Sigmoid colon (tissue), 6 donors: ENCODE measurements at regions not wholly inside any gene's neighbourhood (a gene's known extent, or its start where the extent isn't known, plus 50 kb on each side); places are given as distances from the start of the nearest gene placed in this dataset.

Experiments
- DNase-seq: peaks from one replicate; pipeline ENCODE4 v3.0.0-alpha.2; 2019
- H3K27ac ChIP-seq, 4 donors: fragments of 200-600 bp; sonication (generic); one replicate each; pipeline ENCODE4 v1.5.1; 2016 to 2019; ENCODE audit warnings: mild to moderate bottlenecking in 1 of 4
- H3K27me3 ChIP-seq, 3 donors: fragments of 200-600 bp; sonication (generic); one replicate each; pipeline ENCODE4 v1.5.1; 2019; ENCODE audit warnings: mild to moderate bottlenecking in 1 of 3
- H3K36me3 ChIP-seq, 4 donors: fragments of 200-600 bp; sonication (generic); one replicate each; pipeline ENCODE4 v1.5.1; 2016 to 2019
- H3K4me1 ChIP-seq, 4 donors: fragments of 200-600 bp; sonication (generic); one replicate each; pipeline ENCODE4 v1.5.1; 2017 to 2019
- H3K4me3 ChIP-seq, 4 donors: fragments of 200-600 bp; sonication (generic); one replicate each; pipeline ENCODE4 v1.5.1; 2017 to 2019; ENCODE audit warnings: mild to moderate bottlenecking in 2 of 4, moderate library complexity in 1 of 4
- H3K9me3 ChIP-seq, 4 donors: fragments of 200-600 bp in 3 of 4; sonication (generic) in 3 of 4; one replicate each; pipeline versions ENCODE4 v1.5.1 to v1.6.1; 2013 to 2019
- EP300 ChIP-seq, 4 donors: sonication (generic); formaldehyde crosslinking; IDR thresholded peaks; one replicate each; pipeline ENCODE4 v1.6.1; 2017; ENCODE audit warnings: antibody characterized with exemption in 4 of 4
- POLR2A ChIP-seq, 2 donors: fragments of 450-650 bp; IDR thresholded peaks; one replicate each; pipeline ENCODE4 v1.6.1; 2016; ENCODE audit warnings: antibody characterized with exemption in 2 of 2, mild to moderate bottlenecking in 2 of 2, moderate library complexity in 2 of 2
- POLR2AphosphoS5 ChIP-seq, 4 donors: sonication (generic); formaldehyde crosslinking; IDR thresholded peaks; one replicate each; pipeline ENCODE4 v1.6.1; 2017; ENCODE audit warnings: antibody characterized with exemption in 4 of 4
- WGBS, 2 donors: extraction: QIAGEN DNeasy Blood & Tissue Kit; methylation state at CpG; one replicate each; pipeline ENCODE4 v1.1.7; 2013; 5-methylcytosine and 5-hydroxymethylcytosine counted together
- intact Hi-C: fragments of 100-400 bp; cut with DNase I; formaldehyde crosslinking; loops from one replicate; pipeline ENCODE4 v1.15.1; 2023
- TF ChIP-seq, protein P1 (sequence below), 4 experiments: fragments of 450-650 bp in 3 of 4; fragments of 200-600 bp in 1 of 4; IDR thresholded peaks; one replicate each; pipeline ENCODE4 v1.5.1; 2016 to 2019; ENCODE audit warnings: antibody characterized with exemption in 4 of 4, mild to moderate bottlenecking in 3 of 4, moderate library complexity in 2 of 4
- donor health status: healthy with polysubstance abuse.
- donor health status: healthy.

- Histone ChIP-seq H3K4me3 (no peak overlapping the region), H3K9me3 (peaks cover 0 to 5% (median 0%) of the 10 kb centered on the region in 4 donors), H3K27me3 (no peaks in the 10 kb centered on the region), H3K36me3 (no peaks in the 10 kb centered on the region), H3K4me1 (no peaks in the 10 kb centered on the region), H3K27ac (no peak overlapping the region)
- TF ChIP-seq, protein P1, sequence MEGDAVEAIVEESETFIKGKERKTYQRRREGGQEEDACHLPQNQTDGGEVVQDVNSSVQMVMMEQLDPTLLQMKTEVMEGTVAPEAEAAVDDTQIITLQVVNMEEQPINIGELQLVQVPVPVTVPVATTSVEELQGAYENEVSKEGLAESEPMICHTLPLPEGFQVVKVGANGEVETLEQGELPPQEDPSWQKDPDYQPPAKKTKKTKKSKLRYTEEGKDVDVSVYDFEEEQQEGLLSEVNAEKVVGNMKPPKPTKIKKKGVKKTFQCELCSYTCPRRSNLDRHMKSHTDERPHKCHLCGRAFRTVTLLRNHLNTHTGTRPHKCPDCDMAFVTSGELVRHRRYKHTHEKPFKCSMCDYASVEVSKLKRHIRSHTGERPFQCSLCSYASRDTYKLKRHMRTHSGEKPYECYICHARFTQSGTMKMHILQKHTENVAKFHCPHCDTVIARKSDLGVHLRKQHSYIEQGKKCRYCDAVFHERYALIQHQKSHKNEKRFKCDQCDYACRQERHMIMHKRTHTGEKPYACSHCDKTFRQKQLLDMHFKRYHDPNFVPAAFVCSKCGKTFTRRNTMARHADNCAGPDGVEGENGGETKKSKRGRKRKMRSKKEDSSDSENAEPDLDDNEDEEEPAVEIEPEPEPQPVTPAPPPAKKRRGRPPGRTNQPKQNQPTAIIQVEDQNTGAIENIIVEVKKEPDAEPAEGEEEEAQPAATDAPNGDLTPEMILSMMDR (IDR thresholded peaks at IDR 0.05) = no peak
- TF ChIP-seq POLR2A (IDR thresholded peaks at IDR 0.05) = no peak
- TF ChIP-seq POLR2AphosphoS5 (IDR thresholded peaks at IDR 0.05) = no peak
- TF ChIP-seq EP300 (IDR thresholded peaks at IDR 0.05) = no peak
- intact Hi-C loops = no loop called here
- WGBS, 2 donors = 53 to 75% methylated on average over 2 of the region's 2 CpGs
- no peak for DNase-seq
Observed at GRCh38 chr17:71398025-71398424, 722.8 kb upstream of the SOX9 start.

GRCh38 chr17:71398800-71399219 lies 722.0 kb upstream of the SOX9 start:
- H3K27me3 ChIP-seq = no peaks in the 10 kb centered on the region
- TF ChIP-seq, protein P1 (IDR thresholded peaks at IDR 0.05) = no peak
- no peak for TF ChIP-seq POLR2A (IDR thresholded peaks at IDR 0.05)
- TF ChIP-seq POLR2AphosphoS5 (IDR thresholded peaks at IDR 0.05) = no peak
- no peak for TF ChIP-seq EP300 (IDR thresholded peaks at IDR 0.05)
- DNase-seq = no peak
- H3K4me3 ChIP-seq = no peak overlapping the region
- no peak overlapping the region for H3K27ac ChIP-seq
- no peaks in the 10 kb centered on the region for H3K4me1 ChIP-seq
- 45 to 69% methylated on average over 4 of the region's 4 CpGs for WGBS, 2 donors
- intact Hi-C loops = no loop called here
- H3K9me3 ChIP-seq = peaks cover 0 to 5% (median 0%) of the 10 kb centered on the region in 4 donors
- no peaks in the 10 kb centered on the region for H3K36me3 ChIP-seq

DNA sequence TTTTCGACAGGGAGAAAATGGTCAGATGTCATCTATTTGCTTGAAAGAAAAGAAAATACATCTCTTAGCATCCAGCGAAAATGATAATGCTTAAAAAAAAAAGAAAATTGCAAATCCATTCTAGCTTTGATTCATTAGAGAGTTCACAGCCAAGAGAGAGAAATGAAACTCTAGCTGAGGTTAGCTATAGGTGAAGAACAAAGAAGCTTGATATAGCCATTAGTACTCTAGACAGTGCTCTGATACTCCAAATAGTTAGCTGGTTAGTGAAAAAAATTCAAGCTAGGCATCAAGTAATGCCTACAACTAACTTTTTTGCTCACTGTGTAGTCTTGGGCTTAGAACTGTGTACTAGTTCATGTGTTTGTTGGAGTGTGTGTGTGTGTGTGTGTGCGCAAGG lies 721.6 kb upstream of the SOX9 start:
- intact Hi-C loops = no loop called here
- H3K4me1 ChIP-seq = no peaks in the 10 kb centered on the region
- H3K27me3 ChIP-seq = no peaks in the 10 kb centered on the region
- no peak overlapping the region for H3K4me3 ChIP-seq
- H3K9me3 ChIP-seq = peaks cover 0 to 5% (median 0%) of the 10 kb centered on the region in 4 donors
- WGBS, 2 donors = 46 to 53% methylated on average over 3 of the region's 3 CpGs
- H3K27ac ChIP-seq = no peak overlapping the region
- no peak for TF ChIP-seq POLR2AphosphoS5 (IDR thresholded peaks at IDR 0.05)
- TF ChIP-seq, protein P1 (IDR thresholded peaks at IDR 0.05) = no peak
- TF ChIP-seq EP300 (IDR thresholded peaks at IDR 0.05) = no peak
- TF ChIP-seq POLR2A (IDR thresholded peaks at IDR 0.05) = no peak
- no peaks in the 10 kb centered on the region for H3K36me3 ChIP-seq
- DNase-seq = no peak

DNA sequence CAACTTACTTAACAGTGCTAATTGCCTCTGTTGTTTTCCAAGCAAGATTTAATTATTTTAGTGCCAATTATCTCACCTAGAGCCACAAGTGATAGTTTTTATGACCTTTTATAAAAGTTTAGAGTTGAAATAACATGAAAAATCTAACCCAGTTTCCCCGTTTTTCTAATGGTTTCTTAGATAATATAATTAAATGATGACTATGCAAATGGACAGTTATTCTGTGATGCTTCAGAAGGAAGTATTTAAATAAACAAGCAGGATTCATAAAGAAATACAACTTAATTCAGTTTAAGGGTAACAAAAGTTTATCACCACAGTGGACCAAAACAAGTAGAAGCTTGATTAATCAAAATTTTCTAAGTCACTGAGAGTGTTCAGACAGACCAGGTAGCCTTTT lies 721.2 kb upstream of the SOX9 start:
- no peaks in the 10 kb centered on the region for H3K27me3 ChIP-seq
- H3K4me1 ChIP-seq = no peaks in the 10 kb centered on the region
- no peaks in the 10 kb centered on the region for H3K36me3 ChIP-seq
- intact Hi-C loops = no loop called here
- H3K9me3 ChIP-seq = peaks cover 0 to 5% (median 0%) of the 10 kb centered on the region in 4 donors
- no peak overlapping the region for H3K27ac ChIP-seq
- no peak overlapping the region for H3K4me3 ChIP-seq
- DNase-seq = no peak
- WGBS, 2 donors = 10 to 41% methylated on average over 1 of the region's 1 CpG
- TF ChIP-seq POLR2A (IDR thresholded peaks at IDR 0.05) (no peak), EP300 (IDR thresholded peaks at IDR 0.05) (no peak), POLR2AphosphoS5 (IDR thresholded peaks at IDR 0.05) (no peak)
- TF ChIP-seq, protein P1 (IDR thresholded peaks at IDR 0.05) = no peak

DNA sequence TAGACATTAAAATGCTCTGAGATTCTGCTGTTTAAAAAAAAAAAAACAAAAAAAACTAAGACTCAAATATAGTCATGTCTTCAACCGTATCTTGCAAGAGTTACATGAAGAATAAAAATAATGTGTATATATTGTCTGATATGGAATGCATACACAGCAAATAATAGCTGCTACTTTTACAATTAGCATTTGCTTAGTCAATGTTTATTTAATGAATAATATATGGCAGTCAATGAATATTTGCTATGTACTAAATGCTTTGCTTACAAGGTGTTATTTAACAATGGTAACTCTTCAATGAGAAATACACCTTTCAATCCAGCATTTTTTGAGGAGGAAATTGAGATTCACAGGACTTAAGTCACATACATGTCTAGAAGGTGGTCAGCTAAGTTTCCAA lies 718.8 kb upstream of the SOX9 start:
- Histone ChIP-seq H3K9me3 (peaks cover 0 to 5% (median 0%) of the 10 kb centered on the region in 4 donors), H3K36me3 (no peaks in the 10 kb centered on the region), H3K4me1 (no peaks in the 10 kb centered on the region), H3K27ac (no peak overlapping the region), H3K4me3 (no peak overlapping the region), H3K27me3 (no peaks in the 10 kb centered on the region)
- no peak for DNase-seq
- intact Hi-C loops = no loop called here
- no peak for TF ChIP-seq POLR2AphosphoS5 (IDR thresholded peaks at IDR 0.05)
- no peak for TF ChIP-seq EP300 (IDR thresholded peaks at IDR 0.05)
- TF ChIP-seq, protein P1 (IDR thresholded peaks at IDR 0.05) = no peak
- TF ChIP-seq POLR2A (IDR thresholded peaks at IDR 0.05) = no peak
- 97% methylated on average over 1 of the region's 1 CpG for WGBS, 2 donors
